Occipital lobe (tissue), 1 donor: ENCODE measurements at regions not wholly inside any gene's neighbourhood (a gene's known extent, or its start where the extent isn't known, plus 50 kb on each side); places are given as distances from the start of the nearest gene placed in this dataset.
"Not testable (repeated sequence)": the region's sequence is repeated elsewhere in the genome, so short reads cannot be mapped to it uniquely, and the experiment has no call there.

Experiments
- DNase-seq: peaks from one replicate; lab custom pipeline; 2025; lab: John Stamatoyannopoulos, UW

DNA sequence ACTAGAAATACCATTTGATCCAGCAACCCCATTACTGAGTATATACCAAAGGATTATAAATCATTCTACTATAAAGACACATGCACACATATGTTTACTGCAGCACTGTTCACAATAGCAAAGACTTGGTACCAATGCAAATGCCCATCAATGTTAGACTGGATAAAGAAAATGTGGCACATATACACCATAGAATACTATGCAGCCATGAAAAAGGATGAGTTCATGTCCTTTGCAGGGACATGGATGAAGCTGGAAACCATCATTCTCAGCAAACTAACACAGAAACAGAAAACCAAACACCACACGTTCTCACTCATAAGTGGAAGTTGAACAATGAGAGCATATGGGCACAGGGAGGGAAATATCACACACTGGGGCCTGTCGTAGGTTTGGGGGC, 106.0 kb downstream of the SPATA18 start:
- not testable (repeated sequence) for DNase-seq

DNA sequence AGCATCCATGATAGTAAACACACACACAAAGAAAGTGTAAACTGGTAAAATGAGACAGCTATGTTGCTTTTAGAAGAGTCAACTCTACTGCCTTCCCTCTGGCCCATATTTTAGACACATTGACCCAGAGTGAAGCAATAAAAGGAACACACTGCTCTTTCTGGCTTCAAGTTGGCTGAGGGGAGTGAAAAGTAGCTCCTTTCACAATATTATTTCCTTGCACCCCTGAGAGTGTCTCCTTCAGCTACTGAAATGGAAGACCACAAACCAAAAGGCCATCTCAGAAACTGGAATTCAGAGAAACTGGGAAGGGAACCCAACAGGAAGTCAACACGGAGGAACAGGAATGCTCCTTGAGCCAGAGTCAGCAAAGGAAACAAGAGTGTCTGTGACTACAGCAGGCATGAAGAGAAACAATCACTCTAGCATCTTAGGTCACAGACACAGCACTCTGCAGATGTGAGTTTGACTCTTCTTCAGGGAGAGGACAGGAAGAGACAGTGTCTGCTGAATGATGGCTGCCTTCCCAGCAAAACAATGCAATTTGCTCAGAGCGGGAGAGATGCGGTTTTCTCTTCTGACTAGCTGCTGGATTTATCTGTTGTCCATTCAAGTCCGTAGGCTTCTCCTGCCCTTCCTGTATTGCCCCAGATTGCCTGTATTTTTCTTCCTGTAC, 106.7 kb downstream of the SPATA18 start:
- DNase-seq = no peak

DNA sequence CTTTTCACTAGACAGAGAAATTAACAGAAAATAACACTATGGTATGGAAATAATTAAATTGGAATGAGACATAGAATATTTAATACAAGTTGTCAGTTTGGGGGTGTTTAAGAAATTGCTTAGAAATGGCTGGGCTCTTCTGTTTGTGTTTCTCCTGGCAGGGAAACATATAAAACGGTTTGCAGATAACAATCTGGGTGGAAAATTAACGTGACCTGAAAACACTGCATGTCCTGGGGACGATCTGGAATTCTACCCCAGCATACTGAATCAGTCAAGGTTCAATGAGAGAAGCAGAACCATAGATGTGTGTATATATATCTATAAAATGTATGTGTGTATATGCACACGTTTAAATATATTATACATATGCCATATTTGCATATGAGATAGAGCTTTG, 109.8 kb downstream of the SPATA18 start:
- DNase-seq = no peak

DNA sequence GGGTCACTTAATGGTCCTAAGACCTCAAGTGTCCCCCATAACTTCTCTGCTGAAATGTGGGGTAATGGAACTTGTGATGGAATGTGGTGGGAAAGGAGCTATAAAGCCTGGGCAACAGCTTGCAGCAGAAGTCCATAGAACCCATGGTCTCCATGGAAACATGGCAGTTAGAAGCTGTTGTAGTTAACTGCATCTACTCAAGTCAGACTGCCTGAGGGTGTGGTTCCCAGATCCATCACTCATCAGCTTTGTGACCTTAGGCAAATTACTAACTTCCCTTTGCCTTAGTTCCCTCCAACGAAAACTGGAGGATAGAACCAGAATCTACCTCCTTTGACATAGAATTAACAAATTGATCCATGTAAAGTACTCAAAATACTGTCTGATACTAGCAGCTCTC, 113.0 kb downstream of the SPATA18 start:
- no peak for DNase-seq

DNA sequence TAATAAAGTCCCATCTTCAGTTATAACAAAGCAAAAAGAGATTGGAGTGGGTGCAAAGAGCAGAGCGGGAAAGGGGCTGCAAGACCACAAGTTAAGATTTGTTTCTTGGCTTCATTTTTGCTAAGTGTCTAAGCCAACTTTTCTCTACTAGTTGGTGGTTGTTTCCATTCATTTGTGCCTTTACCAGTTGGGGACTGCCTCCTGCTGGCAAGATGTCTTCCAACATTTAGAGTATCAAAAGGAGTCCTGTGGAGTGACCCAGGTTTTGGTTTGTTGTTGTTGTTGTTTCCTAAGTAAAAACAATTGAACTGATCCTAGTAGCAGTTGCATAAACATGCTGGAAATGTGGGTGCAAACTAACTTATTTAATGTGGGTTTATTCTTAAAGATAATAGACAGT, 121.1 kb downstream of the SPATA18 start:
- no peak for DNase-seq

DNA sequence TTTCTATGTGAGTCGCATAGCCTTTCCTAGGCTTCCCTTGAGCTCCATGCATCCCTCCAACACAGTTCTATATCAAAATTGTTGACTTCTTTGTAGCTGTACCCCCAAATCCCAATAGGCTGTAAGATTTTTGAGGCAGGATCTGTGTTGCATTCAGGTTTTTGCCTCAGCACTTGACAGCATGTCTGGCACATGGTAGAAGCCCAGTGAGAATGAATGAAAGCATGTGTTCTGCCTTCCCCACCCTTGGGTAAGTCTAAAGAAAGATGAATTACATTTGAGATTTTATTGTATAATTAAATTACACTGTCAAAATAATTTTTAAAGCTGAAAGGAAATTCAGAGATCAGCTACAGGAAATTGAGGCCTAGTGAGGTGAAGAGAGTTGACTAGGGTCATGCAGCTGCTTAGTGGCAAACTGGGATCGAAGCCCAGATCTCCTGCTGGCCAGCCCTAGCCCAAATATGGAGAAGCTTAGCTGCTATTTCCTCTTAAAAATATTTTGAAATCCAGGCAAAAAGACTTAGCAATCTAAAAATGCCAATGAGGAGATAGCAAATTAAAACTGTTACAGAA, 122.5 kb downstream of the SPATA18 start:
- no peak for DNase-seq

- DNase-seq = no peak
These were observed 136.5 kb downstream of the SPATA18 start for GRCh38 chr4:52187603-52188002.

- no peak for DNase-seq
These were observed 140.9 kb downstream of the SPATA18 start for GRCh38 chr4:52192001-52192400.

DNA sequence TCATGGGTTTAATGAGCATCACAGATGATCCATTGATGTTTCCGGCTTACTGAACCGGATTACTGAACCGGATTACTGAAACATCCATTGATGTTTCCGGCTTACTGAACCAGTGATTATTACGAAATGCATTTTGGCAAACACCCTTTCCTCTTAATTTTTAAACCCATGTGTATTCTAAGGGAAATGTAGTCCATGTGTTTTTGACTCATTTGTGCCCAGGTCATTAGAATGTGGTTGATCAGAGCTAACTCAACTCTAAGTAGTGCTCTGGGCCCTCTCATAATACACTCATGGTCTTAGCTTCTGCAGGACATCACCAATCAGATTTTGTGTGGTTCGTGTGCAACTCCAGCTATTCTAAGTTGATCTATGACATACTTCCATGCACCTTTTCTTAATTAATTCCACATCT, 141.6 kb downstream of the SPATA18 start:
- no peak for DNase-seq

- DNase-seq = no peak
These were observed 144.8 kb downstream of the SPATA18 start for GRCh38 chr4:52195869-52196268.

DNA sequence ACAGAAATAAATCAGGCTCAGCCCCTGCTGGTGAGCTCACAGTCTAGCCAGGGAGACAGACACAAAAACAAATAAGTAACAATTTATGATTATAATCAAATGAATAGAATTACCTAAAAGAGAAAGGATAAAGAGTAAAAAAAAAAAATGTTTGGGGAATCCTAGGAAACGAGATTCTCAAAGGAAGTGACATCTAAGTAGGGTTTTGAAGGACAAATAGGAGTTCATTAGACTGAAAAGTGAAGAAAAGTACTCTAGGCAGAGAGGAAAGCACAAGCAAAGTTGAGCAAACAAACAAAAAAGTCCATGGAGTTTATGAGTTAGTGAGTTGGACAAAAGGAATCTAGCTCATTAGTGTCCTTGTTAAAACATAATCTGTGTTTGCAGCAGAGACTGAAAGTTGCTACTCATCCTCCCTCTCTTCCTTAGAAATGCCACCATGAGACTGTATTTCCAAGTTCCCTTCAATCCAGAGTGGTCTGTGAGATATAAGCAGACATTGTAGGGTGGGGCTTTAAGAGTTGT, 145.6 kb downstream of the SPATA18 start:
- DNase-seq = no peak

DNA sequence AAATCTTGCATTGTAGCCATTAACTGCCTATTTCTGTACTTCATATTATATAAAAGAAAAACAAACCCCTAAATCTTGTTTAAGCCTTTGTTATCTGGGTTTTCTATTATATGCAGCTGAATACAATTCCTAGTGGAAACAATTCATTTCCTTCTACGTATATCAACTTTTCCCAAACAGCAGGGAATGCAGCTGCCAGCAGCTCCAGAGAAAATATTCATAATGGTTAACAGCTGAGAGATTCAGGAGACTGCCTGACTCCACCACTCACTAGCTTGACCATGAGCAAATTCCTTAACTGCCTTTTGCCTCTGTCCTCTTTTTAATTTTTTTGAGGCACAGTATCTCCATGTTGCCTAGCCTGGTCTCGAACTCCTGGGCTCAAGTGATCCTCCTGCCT, 146.2 kb downstream of the SPATA18 start:
- DNase-seq = no peak

GRCh38 chr4:52198294-52198693, 147.2 kb downstream of the SPATA18 start:
- DNase-seq = no peak

DNA sequence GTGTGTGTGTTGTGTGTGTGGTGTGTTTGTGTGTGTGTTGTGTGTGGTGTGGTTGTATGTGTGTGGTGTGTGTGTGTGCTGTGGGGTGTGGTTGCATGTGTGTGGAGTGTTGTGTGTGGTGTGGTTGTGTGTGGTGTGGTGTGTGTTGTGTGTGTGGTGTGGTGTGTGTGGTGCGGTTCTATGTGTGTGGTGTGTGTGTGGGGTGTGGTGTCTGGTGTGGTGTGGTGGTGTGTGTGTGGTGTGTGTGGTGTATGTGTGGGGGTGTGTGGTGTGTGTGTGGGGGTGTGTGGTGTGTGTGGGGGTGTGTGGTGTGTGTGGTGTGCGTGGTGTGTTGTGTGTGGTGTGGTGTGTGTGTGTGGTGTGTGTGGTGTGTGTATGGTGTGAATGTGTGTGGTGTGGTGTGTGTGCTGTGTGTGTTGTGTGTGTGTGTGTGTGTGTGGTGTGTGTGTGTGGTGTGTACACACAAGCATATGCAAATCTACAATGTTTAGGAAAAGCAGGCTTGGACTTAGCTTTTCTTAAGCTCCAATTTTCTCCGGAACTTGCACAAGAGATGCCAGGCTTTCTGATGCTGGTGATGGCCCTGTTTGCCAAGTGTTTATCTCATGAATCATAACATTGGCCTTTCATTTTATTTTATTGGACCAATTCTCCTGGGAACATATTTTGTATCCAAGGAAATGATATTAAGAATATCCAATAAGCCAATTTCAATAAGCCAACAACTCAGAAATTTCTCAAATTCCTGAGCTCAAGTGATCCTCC, 148.7 kb downstream of the SPATA18 start:
- DNase-seq = no peak

DNA sequence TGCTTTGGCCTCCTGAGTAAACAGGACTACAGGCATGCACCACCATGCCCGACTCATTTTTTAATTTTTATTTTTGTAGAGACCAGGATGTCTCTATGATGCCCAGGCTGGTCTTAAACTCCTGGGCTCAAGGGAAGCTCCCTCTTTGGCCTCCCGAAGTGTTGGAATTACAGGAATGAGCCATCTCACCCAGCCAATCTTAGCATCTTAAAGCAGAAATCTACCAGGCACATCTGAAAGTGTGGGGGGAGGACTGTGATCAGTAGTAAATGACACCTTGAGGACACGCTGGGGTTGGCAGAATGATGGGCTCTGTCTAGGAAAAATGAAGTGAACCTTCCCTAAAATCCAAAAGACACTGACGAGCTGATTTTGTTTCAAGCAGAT, 149.2 kb downstream of the SPATA18 start:
- DNase-seq = no peak

GRCh38 chr4:52201715-52202114, 150.6 kb downstream of the SPATA18 start:
- DNase-seq = no peak

- DNase-seq = no peak
These were observed 151.2 kb downstream of the SPATA18 start for GRCh38 chr4:52202251-52202779.

DNA sequence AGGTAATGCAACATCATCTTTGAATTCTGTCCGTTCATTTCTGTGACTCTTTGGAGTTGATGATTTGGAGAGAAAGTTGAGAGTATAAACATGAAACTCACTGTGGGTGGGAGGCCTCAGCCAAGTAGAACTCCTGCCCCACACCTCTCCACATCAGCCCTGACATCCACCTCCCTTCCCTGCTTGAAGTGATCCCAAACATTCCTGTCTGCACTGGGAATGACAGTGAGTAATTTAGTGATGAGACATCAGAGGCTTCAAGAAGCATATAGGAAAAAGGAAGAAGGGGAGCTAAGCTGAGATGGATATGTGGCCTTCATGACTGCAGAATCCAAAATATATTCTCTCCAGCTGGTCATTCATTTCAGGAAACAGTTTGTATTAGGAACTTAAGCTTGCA, 151.8 kb downstream of the SPATA18 start:
- no peak for DNase-seq

DNA sequence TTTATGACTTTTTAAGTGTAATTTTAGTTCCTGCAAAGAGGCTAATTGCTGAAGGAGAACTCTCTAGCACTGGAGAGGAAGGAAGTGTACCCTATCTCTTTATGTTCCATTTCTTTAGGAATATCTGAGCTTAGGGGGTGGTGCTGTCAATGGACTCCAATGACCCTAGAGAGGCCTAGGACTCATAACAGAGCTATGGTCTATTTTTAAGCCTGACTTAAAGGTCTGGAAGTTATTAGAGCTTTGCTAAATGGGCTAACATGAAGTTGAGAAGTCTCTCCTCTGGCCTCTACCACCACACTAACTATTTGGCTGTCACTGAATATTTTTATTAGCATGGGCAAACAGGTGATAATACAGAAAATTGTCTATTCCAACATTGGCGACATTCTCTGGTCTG, 152.2 kb downstream of the SPATA18 start:
- no peak for DNase-seq

GRCh38 chr4:52204921-52205320, 153.8 kb downstream of the SPATA18 start:
- DNase-seq = no peak

GRCh38 chr4:52207146-52207545, 156.0 kb downstream of the SPATA18 start:
- DNase-seq = not testable (repeated sequence)

GRCh38 chr4:52212702-52213101, 161.6 kb downstream of the SPATA18 start:
- no peak for DNase-seq
